GM13977 (cell line): ENCODE measurements at regions not wholly inside any gene's neighbourhood (a gene's known extent, or its start where the extent isn't known, plus 50 kb on each side); places are given as distances from the start of the nearest gene placed in this dataset.

Experiments used
- DNase-seq: peaks from one replicate; pipeline ENCODE4 v3.0.0; 2012; ENCODE audit warnings: low spot score
- in situ Hi-C: fragments of 300-500 bp; cut with MboI; formaldehyde crosslinking; loops from one replicate; pipeline ENCODE4 v1.12.0; 2022; ENCODE audit warnings: low sequenced_read_pairs, low pct_unique_long_range_greater_than_20kb, mixed read lengths, inconsistent platforms; ENCODE audit not compliant: unreplicated experiment
- TF ChIP-seq, protein P1 (sequence below): IDR thresholded peaks from 2 replicates; pipeline ENCODE4 v1.5.1; 2012; ENCODE audit warnings: mild to moderate bottlenecking, control low read depth; ENCODE audit not compliant: insufficient read depth; ENCODE audit errors: extremely low read depth, missing control alignments

DNA sequence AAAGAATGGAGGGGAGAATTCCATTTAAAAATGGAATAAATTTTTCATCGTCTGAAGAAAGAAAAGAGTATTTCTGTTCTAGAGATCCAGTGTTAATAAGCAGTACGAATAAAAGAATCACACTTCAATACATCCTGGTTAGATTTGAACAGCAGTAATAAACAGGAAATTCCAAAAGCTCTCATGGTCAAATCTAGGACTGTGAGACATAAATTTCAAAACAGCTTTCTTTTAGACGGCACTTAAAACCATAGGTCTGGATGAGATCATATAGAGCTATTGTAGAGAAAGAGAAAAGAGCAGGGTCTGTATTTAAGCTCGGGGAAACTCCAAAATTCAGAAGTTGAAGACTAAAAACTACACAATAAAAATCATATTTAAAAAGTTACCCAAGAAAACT is 1006.9 kb upstream of the CTNND2 start:
- in situ Hi-C loops = no loop called here
- DNase-seq = no peak
- TF ChIP-seq, protein P1, sequence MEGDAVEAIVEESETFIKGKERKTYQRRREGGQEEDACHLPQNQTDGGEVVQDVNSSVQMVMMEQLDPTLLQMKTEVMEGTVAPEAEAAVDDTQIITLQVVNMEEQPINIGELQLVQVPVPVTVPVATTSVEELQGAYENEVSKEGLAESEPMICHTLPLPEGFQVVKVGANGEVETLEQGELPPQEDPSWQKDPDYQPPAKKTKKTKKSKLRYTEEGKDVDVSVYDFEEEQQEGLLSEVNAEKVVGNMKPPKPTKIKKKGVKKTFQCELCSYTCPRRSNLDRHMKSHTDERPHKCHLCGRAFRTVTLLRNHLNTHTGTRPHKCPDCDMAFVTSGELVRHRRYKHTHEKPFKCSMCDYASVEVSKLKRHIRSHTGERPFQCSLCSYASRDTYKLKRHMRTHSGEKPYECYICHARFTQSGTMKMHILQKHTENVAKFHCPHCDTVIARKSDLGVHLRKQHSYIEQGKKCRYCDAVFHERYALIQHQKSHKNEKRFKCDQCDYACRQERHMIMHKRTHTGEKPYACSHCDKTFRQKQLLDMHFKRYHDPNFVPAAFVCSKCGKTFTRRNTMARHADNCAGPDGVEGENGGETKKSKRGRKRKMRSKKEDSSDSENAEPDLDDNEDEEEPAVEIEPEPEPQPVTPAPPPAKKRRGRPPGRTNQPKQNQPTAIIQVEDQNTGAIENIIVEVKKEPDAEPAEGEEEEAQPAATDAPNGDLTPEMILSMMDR = no peak

DNA sequence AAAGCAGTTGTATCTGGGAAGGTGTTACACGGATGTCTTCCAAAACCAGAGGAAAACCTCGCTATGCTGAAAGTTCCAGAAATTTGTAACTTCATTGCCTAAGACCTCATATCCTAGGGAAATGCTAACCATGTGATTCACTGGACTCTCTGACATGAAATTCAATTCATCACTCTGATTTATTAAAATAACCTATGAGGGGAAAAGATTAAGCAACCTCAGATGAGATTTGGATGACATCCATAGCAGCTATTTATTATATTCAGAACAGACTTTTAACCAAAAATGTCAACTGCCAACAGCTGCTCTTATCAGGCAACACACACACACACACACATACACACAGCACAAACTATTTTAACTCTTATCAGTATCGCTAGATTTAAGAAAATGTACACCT is 1006.4 kb upstream of the CTNND2 start:
- no peak for DNase-seq
- TF ChIP-seq, protein P1 = no peak
- in situ Hi-C loops = no loop called here

DNA sequence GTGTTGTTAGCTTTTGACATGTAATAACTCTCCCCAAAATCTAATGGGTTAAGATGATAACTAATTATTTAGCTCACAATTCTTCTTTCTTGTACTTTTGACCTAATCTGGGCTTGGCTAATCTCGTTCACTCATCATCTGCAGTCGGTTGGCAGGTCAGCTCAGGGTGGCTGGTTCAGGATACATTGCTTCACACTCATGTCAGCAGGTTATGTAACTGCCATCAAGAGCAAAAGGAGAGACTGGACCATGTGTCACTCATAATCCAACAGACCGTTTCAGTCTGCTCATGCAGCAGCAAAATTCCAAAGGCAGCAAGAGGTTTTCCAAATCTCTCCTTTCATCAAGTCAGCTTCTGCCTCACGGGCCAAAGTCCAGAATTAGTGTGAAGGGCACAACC is 998.4 kb upstream of the CTNND2 start:
- no peak for DNase-seq
- in situ Hi-C loops = no loop called here
- TF ChIP-seq, protein P1 = no peak

DNA sequence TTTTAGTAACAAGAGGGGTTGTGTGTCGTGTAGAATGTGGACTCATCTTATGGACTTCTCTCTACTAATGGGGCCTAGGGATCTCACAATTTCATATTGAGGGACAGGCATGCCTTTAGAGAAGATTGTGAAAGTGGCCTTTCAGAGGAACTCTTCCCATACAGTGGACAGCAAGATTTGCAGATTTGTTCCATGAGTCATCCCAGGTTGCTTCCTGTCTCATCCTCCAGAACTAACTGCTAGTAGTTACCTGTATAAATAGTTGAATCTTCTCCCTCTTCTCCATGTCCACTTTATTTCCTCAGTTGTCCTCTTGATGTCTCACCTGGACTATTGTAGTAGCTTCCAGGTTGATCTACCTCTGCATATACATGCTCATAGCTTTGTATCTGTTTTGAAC is 997.5 kb upstream of the CTNND2 start:
- TF ChIP-seq, protein P1 = no peak
- in situ Hi-C loops = no loop called here
- DNase-seq = no peak

DNA sequence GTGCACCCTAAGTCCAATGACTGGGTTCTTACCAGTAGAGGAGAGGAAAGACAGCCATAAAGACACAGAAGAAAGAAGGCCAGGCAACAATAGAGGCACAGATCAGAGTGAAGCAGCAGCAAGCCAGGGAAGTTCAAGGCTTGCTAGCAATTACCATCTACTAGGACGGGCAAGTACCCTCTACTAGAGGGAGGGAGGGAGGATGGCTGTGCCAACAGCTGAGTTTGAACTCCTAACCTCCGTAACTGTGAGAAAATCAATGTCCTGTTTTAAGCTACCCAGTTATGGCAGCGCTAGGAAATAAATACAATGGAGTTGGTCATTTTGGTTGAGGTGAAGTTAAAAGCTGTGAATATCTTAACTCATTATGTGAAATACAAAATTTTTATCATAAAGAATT is 991.8 kb upstream of the CTNND2 start:
- in situ Hi-C loops = no loop called here
- TF ChIP-seq, protein P1 = no peak
- no peak for DNase-seq

DNA sequence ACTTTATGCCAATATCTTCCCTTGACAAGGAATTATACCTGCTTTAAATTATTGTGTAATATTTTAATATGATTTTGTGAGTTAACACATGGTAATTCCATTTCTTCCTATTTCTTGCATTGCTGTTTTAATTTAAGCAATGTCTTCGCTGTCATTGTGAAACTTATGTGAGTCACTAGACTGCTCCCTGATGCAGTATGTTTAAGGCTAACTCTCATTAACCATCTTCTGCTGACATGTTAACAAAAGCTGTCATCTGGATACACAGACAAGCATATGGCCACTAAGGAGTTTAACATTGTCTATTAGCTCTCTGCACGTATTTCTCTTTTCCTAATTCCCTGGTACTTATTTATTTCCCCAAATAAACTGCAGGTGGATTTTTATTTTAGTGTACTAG is 980.8 kb upstream of the CTNND2 start:
- in situ Hi-C loops = no loop called here
- TF ChIP-seq, protein P1 = no peak
- DNase-seq = no peak

DNA sequence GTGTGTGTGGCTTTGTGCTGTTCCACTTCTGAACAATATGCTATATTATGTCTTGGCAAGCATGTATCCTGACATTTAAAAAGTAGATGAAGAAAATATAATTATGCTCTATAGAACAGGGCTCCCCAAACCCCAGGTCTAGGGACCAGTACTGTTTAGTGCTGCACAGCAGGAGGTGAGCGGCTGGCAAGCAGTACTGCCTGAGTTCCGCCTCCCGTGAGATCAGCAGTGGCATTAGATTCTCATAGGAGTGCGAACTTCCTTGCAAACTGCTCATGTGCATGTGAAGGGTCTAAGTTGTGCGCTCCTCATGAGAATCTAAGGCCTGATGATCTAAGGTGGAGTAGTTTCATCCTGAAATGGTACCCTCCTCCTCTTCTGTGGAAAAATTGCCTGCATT is 979.1 kb upstream of the CTNND2 start:
- no peak for DNase-seq
- TF ChIP-seq, protein P1 = no peak
- in situ Hi-C loops = no loop called here
